ENCODE measurements at regions not wholly inside any gene's neighbourhood (a gene's known extent, or its start where the extent isn't known, plus 50 kb on each side); places are given as distances from the start of the nearest gene placed in this dataset.
"Not testable (repeated sequence)": the region's sequence is repeated elsewhere in the genome, so short reads cannot be mapped to it uniquely, and the experiment has no call there.

GRCh38 chr12:60577607-60578006, 981.8 kb downstream of the SLC16A7 start:
- H3K4me1 ChIP-seq (ENCODE audit: control extremely low read depth in 1 of 4, control insufficient read depth in 4 of 4, insufficient read depth in 4 of 4, low read length in 3 of 4), result no peaks in the 10 kb centered on the region
- peaks cover 0 to 1% (median 0%) of the 10 kb centered on the region in 5 experiments for H3K9me3 ChIP-seq (ENCODE audit: control extremely low read depth in 1 of 5, control insufficient read depth in 4 of 5, insufficient read depth in 2 of 5, low read depth in 1 of 5, low read length in 4 of 5)
- CTCF ChIA-PET, result interaction anchor here (1.5 kb wide), 1 partner anchor 12 kb away, joined by 3 read pairs; no protein-coding TSS in a partner anchor
- no peaks in the 10 kb centered on the region for H3K27me3 ChIP-seq (replicated peaks in 2 of 5; ENCODE audit: control insufficient read depth in 4 of 5, insufficient read depth in 5 of 5, low read length in 4 of 5)
- H3K27ac ChIP-seq (ENCODE audit: insufficient read depth in 1 of 2, low read depth in 1 of 2, low read length in 2 of 2, poor library complexity in 1 of 2, severe bottlenecking in 2 of 2), result no peak overlapping the region
- H3K4me3 ChIP-seq (ENCODE audit: control insufficient read depth in 1 of 7, extremely low read depth in 1 of 7, insufficient read depth in 4 of 7, low read depth in 2 of 7, low read length in 6 of 7), result no peak overlapping the region
- POLR2A ChIA-PET, result no interaction called here
- DNase-seq, result no peak
- H3K36me3 ChIP-seq (ENCODE audit: control insufficient read depth in 4 of 4, insufficient read depth in 4 of 4, low read length in 3 of 4), result no peaks in the 10 kb centered on the region
- 77% methylated on average over 3 of the region's 4 CpGs for WGBS (ENCODE audit: insufficient coverage)

GRCh38 chr12:60587664-60588063, 991.8 kb downstream of the SLC16A7 start:
- CTCF ChIA-PET; H3K4me1 ChIP-seq (ENCODE audit: control extremely low read depth in 1 of 4, control insufficient read depth in 4 of 4, insufficient read depth in 4 of 4, low read length in 3 of 4); H3K36me3 ChIP-seq (ENCODE audit: control insufficient read depth in 4 of 4, insufficient read depth in 4 of 4, low read length in 3 of 4); POLR2A ChIA-PET; H3K9me3 ChIP-seq (ENCODE audit: control extremely low read depth in 1 of 5, control insufficient read depth in 4 of 5, insufficient read depth in 2 of 5, low read depth in 1 of 5, low read length in 4 of 5); H3K4me3 ChIP-seq (ENCODE audit: control insufficient read depth in 1 of 7, extremely low read depth in 1 of 7, insufficient read depth in 4 of 7, low read depth in 2 of 7, low read length in 6 of 7); H3K27me3 ChIP-seq (replicated peaks in 2 of 5; ENCODE audit: control insufficient read depth in 4 of 5, insufficient read depth in 5 of 5, low read length in 4 of 5); H3K27ac ChIP-seq (ENCODE audit: insufficient read depth in 1 of 2, low read depth in 1 of 2, low read length in 2 of 2, poor library complexity in 1 of 2, severe bottlenecking in 2 of 2); DNase-seq: not testable (repeated sequence)
- no CpG with 5 or more reads among the region's 1 CpG for WGBS (ENCODE audit: insufficient coverage)

GRCh38 chr12:60594035-60594711, 998.3 kb downstream of the SLC16A7 start:
- Histone ChIP-seq H3K4me3 (ENCODE audit: control insufficient read depth in 1 of 7, extremely low read depth in 1 of 7, insufficient read depth in 4 of 7, low read depth in 2 of 7, low read length in 6 of 7) (no peak overlapping the region), H3K9me3 (ENCODE audit: control extremely low read depth in 1 of 5, control insufficient read depth in 4 of 5, insufficient read depth in 2 of 5, low read depth in 1 of 5, low read length in 4 of 5) (peaks cover 4 to 7% (median 5%) of the 10 kb centered on the region in 5 experiments), H3K36me3 (ENCODE audit: control insufficient read depth in 4 of 4, insufficient read depth in 4 of 4, low read length in 3 of 4) (no peaks in the 10 kb centered on the region), H3K4me1 (ENCODE audit: control extremely low read depth in 1 of 4, control insufficient read depth in 4 of 4, insufficient read depth in 4 of 4, low read length in 3 of 4) (no peaks in the 10 kb centered on the region), H3K27me3 (replicated peaks in 2 of 5; ENCODE audit: control insufficient read depth in 4 of 5, insufficient read depth in 5 of 5, low read length in 4 of 5) (no peaks in the 10 kb centered on the region), H3K27ac (ENCODE audit: insufficient read depth in 1 of 2, low read depth in 1 of 2, low read length in 2 of 2, poor library complexity in 1 of 2, severe bottlenecking in 2 of 2) (no peak overlapping the region)
- POLR2A ChIA-PET, result no interaction called here
- CTCF ChIA-PET, result interaction anchor here (0.7 kb wide), 1 partner anchor 10 kb away, joined by 3 read pairs; no protein-coding TSS in a partner anchor
- no peak for DNase-seq
- 90% methylated on average over 13 of the region's 13 CpGs for WGBS (ENCODE audit: insufficient coverage)

- Histone ChIP-seq H3K4me1 (ENCODE audit: control extremely low read depth in 1 of 4, control insufficient read depth in 4 of 4, insufficient read depth in 4 of 4, low read length in 3 of 4) (no peaks in the 10 kb centered on the region), H3K27me3 (replicated peaks in 2 of 5; ENCODE audit: control insufficient read depth in 4 of 5, insufficient read depth in 5 of 5, low read length in 4 of 5) (no peaks in the 10 kb centered on the region), H3K36me3 (ENCODE audit: control insufficient read depth in 4 of 4, insufficient read depth in 4 of 4, low read length in 3 of 4) (no peaks in the 10 kb centered on the region), H3K27ac (ENCODE audit: insufficient read depth in 1 of 2, low read depth in 1 of 2, low read length in 2 of 2, poor library complexity in 1 of 2, severe bottlenecking in 2 of 2) (no peak overlapping the region), H3K4me3 (ENCODE audit: control insufficient read depth in 1 of 7, extremely low read depth in 1 of 7, insufficient read depth in 4 of 7, low read depth in 2 of 7, low read length in 6 of 7) (no peak overlapping the region), H3K9me3 (ENCODE audit: control extremely low read depth in 1 of 5, control insufficient read depth in 4 of 5, insufficient read depth in 2 of 5, low read depth in 1 of 5, low read length in 4 of 5) (peaks cover 0 to 6% (median 2%) of the 10 kb centered on the region in 5 experiments)
- DNase-seq, result no peak
- ChIA-PET CTCF (no interaction called here), POLR2A (no interaction called here)
- no CpG with 5 or more reads among the region's 1 CpG for WGBS (ENCODE audit: insufficient coverage)
These were observed 1006.8 kb downstream of the SLC16A7 start for GRCh38 chr12:60602601-60603000.

- H3K9me3 ChIP-seq (ENCODE audit: control extremely low read depth in 1 of 5, control insufficient read depth in 4 of 5, insufficient read depth in 2 of 5, low read depth in 1 of 5, low read length in 4 of 5); H3K4me3 ChIP-seq (ENCODE audit: control insufficient read depth in 1 of 7, extremely low read depth in 1 of 7, insufficient read depth in 4 of 7, low read depth in 2 of 7, low read length in 6 of 7); H3K4me1 ChIP-seq (ENCODE audit: control extremely low read depth in 1 of 4, control insufficient read depth in 4 of 4, insufficient read depth in 4 of 4, low read length in 3 of 4); H3K27ac ChIP-seq (ENCODE audit: insufficient read depth in 1 of 2, low read depth in 1 of 2, low read length in 2 of 2, poor library complexity in 1 of 2, severe bottlenecking in 2 of 2); H3K36me3 ChIP-seq (ENCODE audit: control insufficient read depth in 4 of 4, insufficient read depth in 4 of 4, low read length in 3 of 4); POLR2A ChIA-PET; CTCF ChIA-PET; DNase-seq; H3K27me3 ChIP-seq (replicated peaks in 2 of 5; ENCODE audit: control insufficient read depth in 4 of 5, insufficient read depth in 5 of 5, low read length in 4 of 5): not testable (repeated sequence)
- whole genome bisulfite sequencing (ENCODE audit: insufficient coverage), result 94% methylated on average over 5 of the region's 5 CpGs
These were observed 1007.6 kb downstream of the SLC16A7 start for GRCh38 chr12:60603475-60603874.

- no peak overlapping the region for H3K4me3 ChIP-seq (ENCODE audit: control insufficient read depth in 1 of 7, extremely low read depth in 1 of 7, insufficient read depth in 4 of 7, low read depth in 2 of 7, low read length in 6 of 7)
- POLR2A ChIA-PET, result no interaction called here
- peaks cover 0 to 18% (median 4%) of the 10 kb centered on the region in 5 experiments for H3K9me3 ChIP-seq (ENCODE audit: control extremely low read depth in 1 of 5, control insufficient read depth in 4 of 5, insufficient read depth in 2 of 5, low read depth in 1 of 5, low read length in 4 of 5)
- DNase-seq, result no peak
- CTCF ChIA-PET, result no interaction called here
- no peaks in the 10 kb centered on the region for H3K27me3 ChIP-seq (replicated peaks in 2 of 5; ENCODE audit: control insufficient read depth in 4 of 5, insufficient read depth in 5 of 5, low read length in 4 of 5)
- H3K27ac ChIP-seq (ENCODE audit: insufficient read depth in 1 of 2, low read depth in 1 of 2, low read length in 2 of 2, poor library complexity in 1 of 2, severe bottlenecking in 2 of 2), result no peak overlapping the region
- H3K36me3 ChIP-seq (ENCODE audit: control insufficient read depth in 4 of 4, insufficient read depth in 4 of 4, low read length in 3 of 4), result no peaks in the 10 kb centered on the region
- no peaks in the 10 kb centered on the region for H3K4me1 ChIP-seq (ENCODE audit: control extremely low read depth in 1 of 4, control insufficient read depth in 4 of 4, insufficient read depth in 4 of 4, low read length in 3 of 4)
These were observed 1020.6 kb downstream of the SLC16A7 start for GRCh38 chr12:60616400-60616799.

GRCh38 chr12:60630796-60631195, 1035.0 kb downstream of the SLC16A7 start:
- Histone ChIP-seq H3K36me3 (ENCODE audit: control insufficient read depth in 4 of 4, insufficient read depth in 4 of 4, low read length in 3 of 4) (no peaks in the 10 kb centered on the region), H3K9me3 (ENCODE audit: control extremely low read depth in 1 of 5, control insufficient read depth in 4 of 5, insufficient read depth in 2 of 5, low read depth in 1 of 5, low read length in 4 of 5) (peaks cover 0 to 1% (median 0%) of the 10 kb centered on the region in 5 experiments), H3K4me1 (ENCODE audit: control extremely low read depth in 1 of 4, control insufficient read depth in 4 of 4, insufficient read depth in 4 of 4, low read length in 3 of 4) (no peaks in the 10 kb centered on the region), H3K4me3 (ENCODE audit: control insufficient read depth in 1 of 7, extremely low read depth in 1 of 7, insufficient read depth in 4 of 7, low read depth in 2 of 7, low read length in 6 of 7) (no peak overlapping the region), H3K27me3 (replicated peaks in 2 of 5; ENCODE audit: control insufficient read depth in 4 of 5, insufficient read depth in 5 of 5, low read length in 4 of 5) (no peaks in the 10 kb centered on the region), H3K27ac (ENCODE audit: insufficient read depth in 1 of 2, low read depth in 1 of 2, low read length in 2 of 2, poor library complexity in 1 of 2, severe bottlenecking in 2 of 2) (no peak overlapping the region)
- ChIA-PET CTCF (no interaction called here), POLR2A (no interaction called here)
- no peak for DNase-seq
- WGBS (ENCODE audit: insufficient coverage), result no CpG with 5 or more reads among the region's 1 CpG

Measured in common myeloid progenitor, CD34-positive (primary cell).